GM19452 (cell line): ENCODE measurements at regions not wholly inside any gene's neighbourhood (a gene's known extent, or its start where the extent isn't known, plus 50 kb on each side); places are given as distances from the start of the nearest gene placed in this dataset.

Source experiments
- ATAC-seq: cut with Tn5 transposase; IDR thresholded peaks from one replicate; pipeline ENCODE4 v1.9.1; 2021; ENCODE audit not compliant: unreplicated experiment

DNA sequence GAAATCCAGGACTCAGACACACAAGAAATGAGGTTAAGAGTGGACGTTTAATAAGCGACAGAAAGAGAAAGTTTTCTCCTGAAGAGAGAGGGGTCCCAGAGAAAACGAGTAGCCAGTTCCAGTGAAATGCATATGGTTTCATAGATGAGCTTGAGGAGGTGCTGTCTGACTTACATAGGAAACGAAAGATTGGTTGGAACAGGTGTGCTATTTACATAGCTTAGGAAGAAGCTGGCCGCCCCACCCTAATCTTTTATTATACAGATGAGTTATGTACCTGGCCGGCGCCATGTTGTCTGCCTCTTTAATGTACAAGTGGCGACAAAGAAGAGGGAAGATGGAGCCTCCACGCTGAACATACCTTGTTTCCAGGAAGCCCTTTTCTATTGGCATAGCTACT lies 223.0 kb downstream of the SLC6A15 start:
- no peak for ATAC-seq

DNA sequence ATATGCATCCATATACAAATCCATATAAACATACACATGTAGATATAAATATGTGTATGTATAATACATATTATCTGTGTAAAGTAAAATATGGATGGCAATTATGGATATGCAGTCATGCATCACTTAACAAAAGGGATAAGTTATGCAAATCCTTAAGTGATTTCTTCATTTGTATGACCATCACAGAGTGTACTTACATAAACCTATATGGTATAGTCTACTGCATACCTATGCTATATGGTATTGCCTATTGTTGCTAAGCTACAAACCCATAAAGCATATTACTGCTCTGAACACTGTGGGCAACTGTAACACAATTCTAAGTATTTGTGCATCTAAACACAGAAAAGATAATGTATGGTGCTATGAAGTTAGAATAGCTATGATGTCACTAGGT lies 227.2 kb downstream of the SLC6A15 start:
- ATAC-seq = no peak

DNA sequence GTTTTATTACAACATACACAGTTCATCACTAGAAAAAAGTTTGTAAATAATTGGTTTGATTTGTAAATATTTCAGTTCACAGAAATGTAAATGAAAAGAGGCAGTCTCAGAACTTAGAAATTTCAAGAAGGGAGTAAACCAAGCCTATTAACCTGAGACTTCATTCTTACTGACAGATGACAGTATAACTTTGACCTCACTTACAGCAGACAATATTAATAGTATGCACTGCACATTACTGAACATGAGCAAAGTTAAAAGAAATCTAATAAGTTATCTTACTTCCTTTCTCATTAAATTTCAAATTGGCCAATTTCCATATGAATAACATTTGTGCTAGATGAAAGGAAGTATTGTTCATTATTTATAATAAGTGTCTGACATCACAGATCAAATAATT lies 235.8 kb downstream of the SLC6A15 start:
- no peak for ATAC-seq

DNA sequence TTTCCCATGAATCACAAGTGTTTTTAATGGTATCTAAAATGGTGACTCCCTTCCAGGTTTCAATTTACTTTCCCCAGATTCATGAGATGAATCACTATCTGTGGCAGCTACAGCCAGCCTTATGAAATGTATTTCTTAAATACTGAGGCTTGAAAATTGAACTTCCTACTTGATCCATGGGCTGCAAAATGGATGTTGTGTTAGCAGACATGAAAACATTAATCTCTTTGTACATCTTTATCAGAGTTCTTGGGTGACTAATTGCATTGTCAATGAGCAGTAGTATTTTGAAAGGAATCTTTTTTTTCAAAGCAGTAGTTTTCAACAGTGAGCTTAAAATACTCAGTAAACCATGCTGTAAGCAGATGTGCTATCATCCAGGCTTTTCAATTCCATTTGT lies 250.8 kb downstream of the SLC6A15 start:
- no peak for ATAC-seq

DNA sequence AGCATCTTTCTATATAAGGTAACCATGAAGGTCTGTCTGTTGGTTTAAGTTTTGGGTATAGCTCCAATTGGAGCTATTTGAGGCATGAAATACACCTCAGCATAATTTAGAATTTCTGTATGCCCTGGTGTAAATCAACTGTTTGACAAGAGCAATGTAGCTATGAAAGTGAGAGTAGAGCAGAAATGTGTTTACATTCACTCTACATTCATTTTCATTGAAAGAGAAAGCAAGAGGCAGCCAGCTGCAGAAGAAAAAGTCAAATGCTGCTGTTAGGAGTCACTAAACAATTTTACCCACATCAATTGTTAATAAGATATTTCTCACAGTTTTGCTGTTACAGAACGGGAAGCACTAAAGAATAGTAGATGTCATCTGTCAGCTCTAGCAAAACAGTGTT lies 252.5 kb downstream of the SLC6A15 start:
- no peak for ATAC-seq

DNA sequence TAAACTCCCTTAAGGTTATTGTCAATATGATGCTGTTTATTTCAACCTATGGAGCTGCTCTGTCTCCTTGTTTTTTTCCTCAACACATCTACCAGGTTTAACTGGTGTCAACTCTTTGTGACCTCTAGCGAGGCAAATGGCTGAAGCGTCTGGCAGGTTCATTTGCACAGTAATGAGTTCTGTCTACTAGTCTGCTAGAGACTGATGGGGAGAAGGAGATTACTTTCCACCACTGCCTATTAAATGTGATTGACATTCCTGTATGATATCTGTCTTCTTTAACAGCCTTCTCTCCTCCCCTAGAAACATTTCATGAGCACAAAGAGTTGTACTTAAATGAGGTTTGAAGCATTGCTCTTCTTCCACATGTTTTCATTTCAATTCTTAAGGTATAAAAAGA lies 253.7 kb downstream of the SLC6A15 start:
- ATAC-seq = no peak

DNA sequence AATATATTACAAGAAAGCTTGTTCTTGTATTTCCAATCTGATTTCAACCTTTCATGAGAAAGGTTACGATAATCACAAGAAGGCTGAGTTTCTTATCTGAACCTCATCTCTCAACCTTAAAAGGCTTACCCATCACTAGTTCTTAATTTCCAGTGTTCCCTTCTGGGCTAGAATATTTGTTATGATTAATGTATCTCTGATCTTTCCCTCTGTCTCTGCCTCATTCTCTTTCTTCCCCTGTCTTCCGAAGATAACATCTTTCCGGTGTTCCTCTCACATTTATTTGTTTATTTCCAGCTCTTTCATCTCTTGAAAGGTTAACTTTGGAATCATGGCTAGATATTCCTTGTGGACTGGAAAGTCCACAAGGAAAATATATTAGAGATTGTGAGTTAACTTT lies 255.9 kb downstream of the SLC6A15 start:
- no peak for ATAC-seq

DNA sequence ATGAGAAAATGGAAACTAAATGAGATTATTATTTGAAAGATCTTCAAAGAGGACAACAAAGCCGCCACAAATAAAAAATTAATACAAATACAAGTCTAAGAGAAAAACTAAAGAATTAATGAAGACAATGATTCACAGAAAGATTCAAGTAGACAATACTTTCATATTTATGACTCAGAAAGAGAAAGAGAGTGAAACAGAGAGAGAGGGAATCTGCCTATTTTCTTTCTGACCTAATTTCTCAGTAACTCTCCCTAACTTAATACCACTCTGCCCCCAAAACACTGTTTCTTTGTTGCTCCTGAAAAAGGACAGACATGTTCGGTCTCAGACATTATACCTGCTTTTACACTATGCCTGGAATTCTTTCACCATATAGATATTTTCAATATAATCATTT lies 259.1 kb downstream of the SLC6A15 start:
- ATAC-seq = no peak

DNA sequence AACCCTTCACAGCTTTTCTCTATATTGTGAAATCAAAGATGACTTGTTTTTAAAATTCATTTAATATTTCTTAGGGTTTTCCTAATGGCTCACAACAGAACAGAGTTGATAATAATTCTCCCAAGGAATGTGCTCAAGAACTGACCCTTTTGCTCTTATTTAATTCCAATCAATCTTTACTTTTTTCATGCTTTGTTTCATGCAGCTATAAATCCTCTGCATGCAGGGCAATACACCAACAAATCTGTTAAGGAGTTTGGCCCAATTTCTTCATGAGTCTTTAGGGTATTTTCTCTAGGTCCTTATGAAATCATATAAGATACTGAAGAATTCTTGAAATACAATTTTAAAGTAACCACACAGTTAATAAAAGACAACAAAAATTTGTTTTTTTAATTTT lies 264.2 kb downstream of the SLC6A15 start:
- no peak for ATAC-seq

DNA sequence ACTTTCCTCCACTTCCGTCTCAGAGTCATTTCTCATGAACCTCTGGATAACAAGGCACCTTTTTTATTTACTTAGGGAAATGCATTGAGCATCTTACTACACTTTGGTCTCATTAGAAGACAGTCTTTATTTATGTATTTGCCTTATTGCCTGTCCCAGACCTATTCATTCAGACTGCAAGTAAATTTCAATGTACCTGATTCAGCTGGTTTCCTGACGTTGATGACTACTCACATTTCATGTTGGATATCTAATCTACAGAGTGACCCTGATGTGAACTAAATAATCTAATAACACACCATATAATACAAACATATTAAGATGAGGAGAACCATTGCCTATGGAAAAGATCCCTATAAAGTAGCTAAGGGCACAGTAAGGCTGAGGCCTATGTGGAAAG lies 267.7 kb downstream of the SLC6A15 start:
- no peak for ATAC-seq

DNA sequence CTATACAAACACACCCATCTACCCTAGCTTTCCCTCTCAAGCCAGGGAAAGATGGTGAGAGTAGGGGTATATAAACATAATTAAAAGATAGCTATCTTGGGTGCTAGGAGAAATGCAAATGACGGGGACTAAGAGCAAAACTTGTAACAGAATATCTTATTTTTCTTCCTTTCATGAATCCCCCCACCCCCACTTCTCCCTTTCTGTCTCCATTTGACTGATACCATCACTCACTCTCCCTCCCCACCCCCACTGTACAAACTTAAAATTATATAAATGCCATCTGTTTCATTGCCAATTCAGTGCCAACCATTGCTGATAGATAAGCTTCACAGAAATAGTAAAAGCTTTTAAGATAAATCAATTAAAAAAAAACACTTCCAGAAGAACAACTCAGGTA lies 268.6 kb downstream of the SLC6A15 start:
- no peak for ATAC-seq

DNA sequence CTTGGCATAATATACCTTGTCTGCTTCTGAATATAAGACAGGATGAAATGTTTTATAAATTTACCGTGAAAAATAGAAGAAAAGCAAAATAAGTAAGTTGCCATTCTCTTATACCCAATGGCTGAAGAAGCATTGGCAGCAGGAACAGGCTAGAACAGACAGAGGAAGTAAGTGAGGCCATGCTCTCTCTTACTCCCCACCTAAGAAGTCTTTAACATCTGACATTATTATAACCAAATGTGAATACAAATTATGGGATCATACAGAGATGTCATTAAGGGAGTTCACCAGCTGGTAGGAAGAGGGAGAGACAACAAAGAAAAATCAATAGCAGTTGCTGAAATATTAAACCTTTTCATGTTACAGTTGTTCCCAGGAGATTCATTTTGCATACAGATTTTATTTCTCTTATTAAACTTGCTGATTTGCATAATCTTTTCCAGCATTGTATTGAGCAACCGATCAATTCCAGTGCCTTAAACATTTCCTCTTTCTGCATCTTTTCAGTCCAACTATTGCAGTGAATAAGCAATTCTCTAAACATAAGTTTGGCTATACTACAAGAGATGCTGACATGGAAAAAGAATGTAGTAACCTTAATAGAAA lies 270.6 kb downstream of the SLC6A15 start:
- no peak for ATAC-seq

DNA sequence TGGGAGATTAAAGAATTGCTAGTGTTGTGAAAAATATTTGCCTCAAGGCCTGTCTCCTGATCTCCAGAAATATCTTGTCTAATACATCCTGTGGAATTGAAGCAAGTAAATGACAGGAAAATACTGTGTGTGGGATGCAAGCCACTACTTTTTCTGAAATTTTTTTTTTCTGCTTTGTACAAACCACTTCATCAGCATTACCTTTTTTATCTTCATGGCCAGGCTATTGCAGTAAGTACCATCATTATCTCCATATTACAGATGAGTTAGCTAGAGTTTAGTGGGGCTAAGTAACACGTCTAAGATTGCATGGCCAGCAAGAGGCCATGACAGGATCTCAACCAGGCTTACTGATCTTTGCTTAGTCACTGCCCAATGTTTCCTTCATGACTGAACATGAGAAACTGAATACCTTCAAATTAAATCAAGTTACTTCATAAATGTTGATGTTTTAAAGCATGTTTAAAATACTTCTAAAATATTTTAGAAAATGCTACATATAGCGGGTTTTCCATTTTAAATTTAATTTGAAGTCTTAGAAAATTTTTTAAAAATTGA lies 273.7 kb downstream of the SLC6A15 start:
- no peak for ATAC-seq

DNA sequence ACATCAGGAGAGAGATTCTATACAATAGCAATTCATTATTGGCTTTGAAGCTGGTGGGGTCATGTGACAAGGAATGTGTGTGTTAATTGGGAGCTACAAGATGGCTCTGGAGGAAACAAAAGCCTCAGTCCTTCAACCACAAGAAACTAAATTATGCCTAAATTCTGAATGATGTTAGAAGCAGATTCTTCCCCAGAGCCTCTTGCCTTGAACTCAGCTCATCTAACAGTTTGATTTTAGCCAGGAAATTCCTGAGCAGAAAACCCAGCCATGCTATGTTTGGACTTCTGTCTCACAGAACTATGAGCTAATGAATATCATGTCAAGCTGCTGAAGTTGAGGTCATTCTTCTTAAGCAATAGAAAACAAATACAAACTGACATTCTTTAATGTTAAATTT lies 274.7 kb downstream of the SLC6A15 start:
- no peak for ATAC-seq

DNA sequence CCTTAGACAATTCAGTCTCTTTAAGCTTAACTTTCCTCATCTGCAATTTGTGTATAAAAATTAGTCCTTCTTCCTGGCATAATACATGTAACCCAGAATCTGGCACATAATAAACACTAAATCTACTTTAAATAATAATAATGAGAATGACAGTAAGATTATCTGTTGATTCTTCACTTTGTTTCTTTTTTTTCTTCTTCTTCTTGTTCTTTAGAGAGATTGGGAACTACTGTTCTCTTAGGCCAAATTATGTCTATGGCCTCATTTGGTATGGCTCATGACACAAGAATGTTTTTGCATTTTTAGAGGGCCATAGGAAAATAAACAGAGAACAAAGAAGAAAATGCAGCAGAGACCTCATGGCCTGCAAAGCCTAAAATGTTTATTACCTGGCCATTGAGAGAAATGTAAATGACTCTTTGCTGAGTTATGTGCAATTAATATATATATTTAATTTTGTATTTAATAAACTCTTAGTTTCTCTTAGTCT lies 275.8 kb downstream of the SLC6A15 start:
- no peak for ATAC-seq

DNA sequence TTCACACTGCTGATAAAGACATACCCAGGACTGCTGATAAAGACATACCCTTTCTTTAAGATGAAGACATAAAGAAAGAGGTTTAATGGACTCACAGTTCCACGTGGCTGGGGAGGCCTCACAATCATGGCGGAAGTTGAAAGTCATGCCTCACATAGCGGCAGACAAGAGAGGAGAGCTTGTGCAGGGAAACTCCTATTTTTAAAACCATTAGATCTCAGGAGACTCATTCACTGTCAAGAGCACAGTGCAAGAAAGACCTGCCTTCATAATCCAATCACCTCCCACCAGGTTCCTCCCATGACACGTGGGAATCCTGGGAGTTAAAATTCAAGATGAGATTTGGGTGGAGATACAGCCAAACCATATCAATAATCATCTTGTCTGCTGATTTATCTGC lies 278.1 kb downstream of the SLC6A15 start:
- no peak for ATAC-seq

DNA sequence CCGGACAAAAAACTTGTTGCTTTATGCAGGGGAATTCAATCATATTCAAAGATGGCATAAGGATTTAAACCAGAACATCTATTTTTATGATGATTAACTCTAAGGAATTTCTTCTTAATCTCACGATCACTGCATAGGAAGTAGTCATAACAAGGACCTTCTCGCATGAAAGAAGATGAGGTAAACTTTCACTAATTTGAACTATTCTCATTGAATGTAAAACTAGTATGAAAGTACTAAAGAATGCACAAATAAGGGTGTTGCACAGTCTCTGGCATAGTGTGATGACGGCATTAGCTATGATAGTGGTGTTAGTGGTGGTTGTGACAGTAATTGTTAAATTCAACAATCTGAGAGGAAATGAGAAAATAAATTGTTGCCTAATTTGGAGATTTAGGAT lies 280.0 kb downstream of the SLC6A15 start:
- ATAC-seq = no peak

DNA sequence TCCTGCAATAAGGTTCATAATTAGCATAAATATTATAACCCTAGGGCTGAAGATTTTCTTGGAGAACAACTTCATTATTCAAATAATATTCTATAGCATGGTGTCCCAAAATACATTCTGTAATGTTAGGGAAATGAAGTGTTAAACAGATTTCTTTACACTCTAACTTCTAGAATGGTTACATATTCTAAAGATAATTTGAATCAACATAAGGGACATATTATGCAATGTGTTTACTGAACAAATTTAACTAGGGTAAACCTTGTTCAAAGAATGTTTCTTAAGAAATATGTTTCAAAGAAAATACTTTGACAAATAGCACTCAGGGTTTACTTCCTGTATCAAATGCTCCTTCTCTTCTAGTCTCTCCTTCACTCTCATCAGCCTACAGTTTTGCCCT lies 281.6 kb downstream of the SLC6A15 start:
- no peak for ATAC-seq

DNA sequence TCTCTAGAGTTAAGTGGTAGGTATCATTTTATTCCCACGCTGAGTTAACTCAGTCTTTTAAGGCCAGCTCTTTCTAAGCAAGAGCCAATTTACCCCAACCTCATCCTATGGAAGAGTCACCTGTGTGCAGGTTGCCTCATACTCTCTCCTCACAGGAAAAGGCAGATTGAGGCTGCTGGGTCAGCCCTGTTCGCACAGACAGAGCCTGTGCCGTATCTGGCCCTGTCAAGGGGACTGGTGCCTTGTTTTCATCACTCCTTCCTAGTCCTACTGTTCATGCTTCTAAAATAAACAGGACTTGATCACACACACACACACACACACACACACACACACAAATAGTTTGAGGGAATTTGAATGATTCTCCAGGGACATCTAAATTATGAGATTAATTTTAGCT lies 285.0 kb downstream of the SLC6A15 start:
- no peak for ATAC-seq

DNA sequence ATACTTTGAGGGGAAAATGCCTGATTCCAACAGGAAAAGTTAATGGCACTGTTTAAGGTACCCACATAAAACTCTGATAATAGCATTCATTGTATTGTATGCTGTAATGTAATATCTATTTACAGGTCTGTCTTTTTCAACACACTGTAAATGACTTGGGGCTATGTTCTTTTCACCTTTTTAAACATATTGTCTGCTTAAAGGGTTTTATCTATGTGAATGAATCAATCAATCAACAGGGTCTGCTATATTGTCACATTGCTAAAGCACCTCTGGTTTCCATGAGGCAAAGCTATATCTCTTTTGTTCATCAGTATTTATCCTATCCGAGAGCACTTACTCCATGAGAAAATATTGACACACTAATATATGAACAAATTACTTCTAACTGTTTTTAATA lies 288.0 kb downstream of the SLC6A15 start:
- ATAC-seq = no peak

DNA sequence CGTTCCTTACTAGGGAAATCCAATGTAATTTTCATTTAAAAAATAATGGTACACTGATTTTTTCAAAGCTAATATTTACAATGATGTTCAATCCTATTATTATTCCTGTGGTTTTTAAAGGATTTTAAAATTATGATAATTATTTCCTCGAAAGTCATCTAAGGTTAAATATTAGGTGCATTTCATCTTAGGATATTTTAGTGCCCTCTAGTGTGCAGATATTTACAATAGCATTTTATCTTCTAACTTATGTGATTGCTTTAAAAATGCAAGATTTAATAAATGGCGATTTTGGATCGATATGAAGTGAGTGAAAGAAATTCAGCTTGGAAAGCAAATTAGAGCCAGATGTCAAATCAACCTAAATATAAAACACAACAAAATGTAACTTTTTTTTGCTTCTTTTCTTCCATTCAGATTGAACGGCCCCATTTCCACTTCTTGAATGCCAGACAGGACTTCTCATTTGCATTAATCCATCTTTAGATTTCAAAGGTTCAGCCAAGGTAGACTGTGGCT lies 293.5 kb downstream of the SLC6A15 start:
- ATAC-seq = no peak

DNA sequence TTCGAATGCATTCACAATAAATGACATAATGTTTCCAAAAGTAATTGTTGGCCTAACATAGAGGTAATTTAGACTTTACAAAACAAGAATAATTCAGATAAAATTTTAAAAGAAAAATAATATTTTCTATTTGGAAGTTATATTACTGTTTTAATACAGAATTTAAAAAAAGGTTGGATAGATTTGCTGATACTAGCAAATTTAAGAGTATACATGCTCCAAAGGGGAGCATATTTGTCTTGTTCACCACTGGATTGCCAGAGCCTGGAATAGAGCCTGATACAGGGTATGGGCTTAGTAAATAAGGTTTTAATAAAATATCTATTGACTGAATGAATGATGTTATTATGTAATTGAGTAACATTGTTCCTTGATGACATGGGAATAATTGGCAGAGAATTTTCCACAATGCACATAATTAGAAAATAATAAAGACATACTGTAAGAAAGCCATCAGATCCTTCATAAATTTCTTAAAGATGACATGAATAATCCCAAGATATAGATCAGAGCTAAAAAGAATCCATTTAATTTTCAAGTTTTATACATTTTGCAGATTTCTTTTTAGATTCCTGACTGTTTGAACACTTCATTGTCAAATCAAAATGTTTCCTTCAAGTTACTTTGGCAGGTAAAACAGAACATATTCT lies 305.3 kb downstream of the SLC6A15 start:
- ATAC-seq = no peak

DNA sequence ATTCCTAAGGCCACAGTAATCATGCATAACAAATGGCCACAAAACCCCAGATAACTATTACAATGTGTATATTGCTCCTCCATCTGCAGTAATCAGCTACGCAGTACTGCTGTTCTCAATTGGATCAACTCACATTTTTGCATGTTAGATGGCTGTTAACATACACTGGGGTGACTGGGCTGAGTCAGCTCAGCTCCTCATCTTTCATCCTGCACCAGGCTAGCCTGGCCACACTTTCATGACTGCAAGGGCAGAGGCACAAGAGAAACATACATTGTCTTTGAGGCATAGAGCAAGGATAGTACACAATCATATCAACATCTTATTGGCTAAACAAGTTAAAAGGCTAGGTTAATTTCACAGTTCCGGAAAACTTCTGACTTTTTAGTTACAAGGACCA lies 306.6 kb downstream of the SLC6A15 start:
- ATAC-seq = no peak
